ENCODE measurements at regions not wholly inside any gene's neighbourhood (a gene's known extent, or its start where the extent isn't known, plus 50 kb on each side); places are given as distances from the start of the nearest gene placed in this dataset.

DNA sequence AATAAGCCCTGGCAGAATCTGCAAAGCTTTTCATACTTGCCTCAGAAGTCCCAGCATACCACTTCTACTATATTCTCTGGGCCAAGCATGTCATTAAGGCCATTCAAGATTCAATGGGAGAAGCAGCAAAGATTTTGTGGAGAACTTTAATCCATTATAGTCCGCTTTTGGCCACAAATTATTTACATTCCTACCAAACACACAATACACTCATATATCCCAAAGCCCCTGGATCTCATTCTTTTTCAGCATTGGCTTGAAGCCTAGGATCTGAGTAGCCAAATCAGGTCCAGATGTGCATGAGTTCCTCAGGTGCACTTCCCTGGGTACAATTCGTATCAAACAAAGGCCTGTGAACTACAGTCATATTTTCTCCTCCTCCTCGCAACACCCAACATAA, 203.4 kb downstream of the NDFIP2 start:
- peaks cover 1% of the 10 kb centered on the region for H3K36me3 Mint-ChIP-seq (ENCODE audit: low read depth)
- no peak overlapping the region for H3K27ac Mint-ChIP-seq (ENCODE audit: unreplicated experiment)
- DNase-seq (ENCODE audit: low spot score) = no peak
- no peaks in the 10 kb centered on the region for H3K27me3 Mint-ChIP-seq (ENCODE audit: low read depth)
- peaks cover 1% of the 10 kb centered on the region for H3K4me1 Mint-ChIP-seq (ENCODE audit: low read depth)
- H3K4me3 Mint-ChIP-seq (ENCODE audit: unreplicated experiment) = no peak overlapping the region
- TF ChIP-seq CTCF (IDR thresholded peaks at IDR 0.05) = no peak
- H3K9me3 Mint-ChIP-seq (ENCODE audit: low read depth) = peaks cover 4% of the 10 kb centered on the region

DNA sequence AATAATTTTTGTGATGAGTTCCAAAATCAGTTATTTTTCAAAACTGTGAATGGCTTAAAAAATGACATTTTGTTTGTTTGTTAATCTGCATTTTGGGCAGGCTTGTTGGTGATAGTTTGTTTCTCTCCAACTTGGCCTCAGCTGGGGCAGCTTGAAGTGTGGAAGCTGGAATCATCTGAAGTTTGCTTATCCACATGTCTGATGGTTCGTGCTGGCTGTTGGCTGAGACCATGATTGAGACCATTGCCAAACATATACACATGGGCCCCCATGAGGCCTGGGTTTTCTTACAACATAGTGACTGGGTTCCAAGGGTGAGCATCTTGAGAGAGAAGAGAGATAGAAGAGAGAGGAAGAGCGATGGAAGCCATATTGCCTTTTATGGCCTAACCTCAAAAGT, 201.2 kb downstream of the NDFIP2 start:
- H3K36me3 Mint-ChIP-seq (ENCODE audit: low read depth) = peaks cover 1% of the 10 kb centered on the region
- peaks cover 16% of the 10 kb centered on the region for H3K4me1 Mint-ChIP-seq (ENCODE audit: low read depth)
- no peak for DNase-seq (ENCODE audit: low spot score)
- peaks cover 4% of the 10 kb centered on the region for H3K9me3 Mint-ChIP-seq (ENCODE audit: low read depth)
- TF ChIP-seq CTCF (IDR thresholded peaks at IDR 0.05) = no peak
- no peaks in the 10 kb centered on the region for H3K27me3 Mint-ChIP-seq (ENCODE audit: low read depth)
- no peak overlapping the region for H3K27ac Mint-ChIP-seq (ENCODE audit: unreplicated experiment)
- no peak overlapping the region for H3K4me3 Mint-ChIP-seq (ENCODE audit: unreplicated experiment)

GRCh38 chr13:79681069-79681468, 200.1 kb downstream of the NDFIP2 start:
- Mint-ChIP-seq H3K36me3 (ENCODE audit: low read depth) (peaks cover 1% of the 10 kb centered on the region), H3K4me1 (ENCODE audit: low read depth) (peaks cover 16% of the 10 kb centered on the region), H3K4me3 (ENCODE audit: unreplicated experiment) (no peak overlapping the region), H3K27me3 (ENCODE audit: low read depth) (no peaks in the 10 kb centered on the region), H3K9me3 (ENCODE audit: low read depth) (peaks cover 4% of the 10 kb centered on the region), H3K27ac (ENCODE audit: unreplicated experiment) (peak overlapping the region; percentile 50)
- TF ChIP-seq CTCF (IDR thresholded peaks at IDR 0.05) = no peak
- no peak for DNase-seq (ENCODE audit: low spot score)

DNA sequence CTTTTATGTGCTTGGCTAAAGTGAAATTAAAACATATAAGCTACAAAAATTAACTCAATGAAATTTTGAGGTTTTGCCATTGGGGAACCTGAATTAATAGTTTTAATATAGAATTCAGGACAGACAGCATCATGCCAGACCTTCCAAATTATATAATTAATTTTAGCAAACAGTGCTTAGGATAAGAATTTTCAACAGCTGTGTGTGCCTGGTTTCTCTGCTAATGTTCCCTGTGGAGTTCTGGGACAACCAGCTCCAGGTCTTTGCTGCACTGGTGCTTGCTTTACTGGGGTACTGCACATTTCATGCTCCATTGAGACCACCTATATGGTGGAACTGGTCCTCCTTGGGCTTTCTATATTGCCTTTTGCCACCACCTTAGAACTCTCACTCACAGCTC, 199.5 kb downstream of the NDFIP2 start:
- peak overlapping the region; percentile 50 for H3K27ac Mint-ChIP-seq (ENCODE audit: unreplicated experiment)
- H3K36me3 Mint-ChIP-seq (ENCODE audit: low read depth) = peaks cover 1% of the 10 kb centered on the region
- no peaks in the 10 kb centered on the region for H3K27me3 Mint-ChIP-seq (ENCODE audit: low read depth)
- no peak for TF ChIP-seq CTCF (IDR thresholded peaks at IDR 0.05)
- peaks cover 4% of the 10 kb centered on the region for H3K9me3 Mint-ChIP-seq (ENCODE audit: low read depth)
- no peak overlapping the region for H3K4me3 Mint-ChIP-seq (ENCODE audit: unreplicated experiment)
- no peak for DNase-seq (ENCODE audit: low spot score)
- H3K4me1 Mint-ChIP-seq (ENCODE audit: low read depth) = peaks cover 16% of the 10 kb centered on the region

GRCh38 chr13:79679334-79679733, 198.4 kb downstream of the NDFIP2 start:
- H3K36me3 Mint-ChIP-seq (ENCODE audit: low read depth) = peaks cover 1% of the 10 kb centered on the region
- no peaks in the 10 kb centered on the region for H3K27me3 Mint-ChIP-seq (ENCODE audit: low read depth)
- no peak overlapping the region for H3K27ac Mint-ChIP-seq (ENCODE audit: unreplicated experiment)
- peaks cover 4% of the 10 kb centered on the region for H3K9me3 Mint-ChIP-seq (ENCODE audit: low read depth)
- DNase-seq (ENCODE audit: low spot score) = no peak
- peaks cover 16% of the 10 kb centered on the region for H3K4me1 Mint-ChIP-seq (ENCODE audit: low read depth)
- TF ChIP-seq CTCF (IDR thresholded peaks at IDR 0.05) = peak; percentile 98
- no peak overlapping the region for H3K4me3 Mint-ChIP-seq (ENCODE audit: unreplicated experiment)
